Ovary (tissue), 7 donors: ENCODE measurements at regions not wholly inside any gene's neighbourhood (a gene's known extent, or its start where the extent isn't known, plus 50 kb on each side); places are given as distances from the start of the nearest gene placed in this dataset.

Experiments
- DNase-seq, 5 donors: peaks; one replicate each; pipeline ENCODE4 v3.0.0-alpha.2; 2019 to 2020
- H3K27ac ChIP-seq, 2 donors: fragments of 200-600 bp; one replicate each; pipeline versions ENCODE4 v1.5.1 to v1.8.0; 2019 to 2022
- H3K27me3 ChIP-seq: fragments of 200-600 bp; one replicate; pipeline ENCODE4 v1.8.0; 2022
- H3K36me3 ChIP-seq: fragments of 200-600 bp; sonication (generic); one replicate; pipeline ENCODE4 v1.5.1; 2019
- H3K4me1 ChIP-seq: one replicate; pipeline ENCODE4 v1.8.1; 2013; ENCODE audit warnings: mild to moderate bottlenecking, moderate library complexity; ENCODE audit not compliant: insufficient read depth
- H3K4me3 ChIP-seq: fragments of 200-600 bp; sonication (generic); one replicate; pipeline ENCODE4 v1.5.1; 2017
- H3K9me3 ChIP-seq, 2 donors: fragments of 200-600 bp in 1 of 2; sonication (generic) in 1 of 2; one replicate each; pipeline versions ENCODE4 v1.5.1 to v1.8.1; 2013 to 2019; ENCODE audit warnings: mild to moderate bottlenecking in 1 of 2, moderate library complexity in 1 of 2
- CTCF ChIP-seq, 3 donors: fragments of 450-650 bp in 2 of 3; fragments of 200-600 bp in 1 of 3; IDR thresholded peaks; one replicate each; pipeline versions ENCODE4 v1.5.1 to v1.8.0; 2016 to 2022; ENCODE audit warnings: antibody characterized with exemption in 3 of 3, mild to moderate bottlenecking in 1 of 3
- EP300 ChIP-seq: sonication (generic); formaldehyde crosslinking; IDR thresholded peaks from one replicate; pipeline ENCODE4 v1.6.1; 2017; ENCODE audit warnings: antibody characterized with exemption
- POLR2A ChIP-seq: fragments of 450-650 bp; IDR thresholded peaks from one replicate; pipeline ENCODE4 v1.6.1; 2017; ENCODE audit warnings: antibody characterized with exemption, mild to moderate bottlenecking, moderate library complexity
- WGBS, 3 donors: extraction: QIAGEN DNeasy Blood & Tissue Kit in 1 of 3; methylation state at CpG; one replicate each; pipeline versions ENCODE4 v1.1.5 to v1.1.7; 2013 to 2017; 5-methylcytosine and 5-hydroxymethylcytosine counted together
- intact Hi-C, 4 donors: fragments of 100-400 bp; cut with DNase I; formaldehyde crosslinking; loops; one replicate each; pipeline versions ENCODE4 v1.11.0 to v1.15.1; 2022 to 2023
- donor health status: DM: no; HTN: no; CAD: no; lungs with moderate emphysema.
- donor health status: DM: no; HTN: no; CAD: no.
- donor health status: Bipolar disorder and iron deficiency.
- donor health status: DM: no; HTN: no; CAD: no.
- donor health status: DM: yes; HTN: yes; CAD: no.

- Histone ChIP-seq H3K4me3 (no peak overlapping the region), H3K36me3 (no peaks in the 10 kb centered on the region), H3K27me3 (no peaks in the 10 kb centered on the region), H3K4me1 (no peaks in the 10 kb centered on the region), H3K9me3 (no peaks in the 10 kb centered on the region), H3K27ac (no peak overlapping the region)
- intact Hi-C loops = no loop called here
- no peak for DNase-seq
- TF ChIP-seq CTCF (IDR thresholded peaks at IDR 0.05) (no peak), EP300 (no peak), POLR2A (no peak)
- WGBS, 3 donors = 47 to 57% (median 52%) methylated on average over 12 of the region's 12 CpGs
Observed at GRCh38 chr2:234632527-234633391, 135.9 kb upstream of the ARL4C start.

DNA sequence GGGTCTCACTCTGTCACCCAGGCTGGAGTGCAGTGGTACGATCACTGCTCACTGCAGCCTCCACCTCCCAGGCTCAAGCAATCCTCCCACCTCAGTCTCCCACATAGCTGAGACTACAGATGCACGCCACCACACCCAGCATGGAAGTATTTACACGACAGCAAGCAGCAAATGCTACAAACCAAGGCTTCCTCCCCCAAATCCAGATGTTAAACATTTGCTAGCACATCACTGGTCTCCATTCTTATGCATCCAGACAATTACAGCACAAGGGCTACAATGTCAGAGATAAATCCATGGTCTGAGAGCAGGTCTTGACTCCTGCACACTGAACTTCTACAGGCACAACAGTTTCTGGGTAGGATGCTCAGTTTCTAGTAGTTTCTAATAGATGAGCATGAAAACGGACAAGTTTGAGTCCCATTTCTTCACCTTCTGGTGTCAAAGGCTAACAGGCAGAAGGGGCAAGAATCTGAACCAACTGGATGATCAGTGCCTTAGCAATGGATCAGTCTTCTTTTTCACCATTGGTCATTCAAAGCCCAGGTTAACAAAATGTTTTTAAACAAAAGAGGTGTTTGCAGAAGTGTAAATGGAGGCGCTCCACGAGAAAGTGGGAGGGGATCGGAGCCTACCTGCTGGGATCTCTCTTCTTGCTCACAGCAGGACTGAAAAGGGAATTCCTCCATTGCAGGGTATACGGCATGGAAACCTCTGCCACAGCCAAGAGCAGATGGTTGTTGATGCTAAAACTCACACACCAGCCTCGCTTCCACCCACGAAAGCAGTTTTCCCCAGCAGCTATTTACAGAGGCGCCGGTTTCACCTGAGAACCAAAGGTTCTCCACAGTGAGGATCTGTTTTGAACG, 135.0 kb upstream of the ARL4C start:
- intact Hi-C loops = no loop called here
- Histone ChIP-seq H3K27me3 (no peaks in the 10 kb centered on the region), H3K4me3 (no peak overlapping the region), H3K36me3 (no peaks in the 10 kb centered on the region), H3K9me3 (no peaks in the 10 kb centered on the region), H3K27ac (no peak overlapping the region), H3K4me1 (no peaks in the 10 kb centered on the region)
- DNase-seq = no peak
- TF ChIP-seq CTCF (IDR thresholded peaks at IDR 0.05) = no peak
- no peak for TF ChIP-seq EP300
- no peak for TF ChIP-seq POLR2A
- WGBS, 3 donors = 80 to 81% (median 80%) methylated on average over 13 of the region's 13 CpGs

DNA sequence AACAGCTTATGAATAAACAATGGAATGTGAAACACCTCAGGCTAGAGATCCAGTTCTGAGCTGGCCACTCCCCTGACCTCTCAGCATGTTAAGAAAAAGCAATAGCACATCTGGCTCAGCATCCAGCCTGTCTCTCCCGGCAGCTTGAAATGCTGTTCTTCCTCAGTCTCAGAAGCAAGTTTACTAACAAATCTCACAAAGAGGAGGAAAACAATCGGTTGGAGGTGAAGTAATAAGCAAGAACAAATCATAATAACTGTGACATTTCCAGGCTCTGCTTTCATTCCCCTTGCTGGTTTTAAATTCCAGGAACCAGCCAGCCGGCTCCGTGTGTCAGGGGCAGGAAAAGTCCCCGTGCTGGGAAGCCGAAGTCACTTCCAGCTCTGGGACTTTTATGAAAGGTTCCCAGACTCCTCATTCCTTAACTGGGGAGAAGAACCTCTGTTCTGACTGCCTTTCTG, 133.9 kb upstream of the ARL4C start:
- H3K36me3 ChIP-seq = no peaks in the 10 kb centered on the region
- H3K4me1 ChIP-seq = no peaks in the 10 kb centered on the region
- H3K4me3 ChIP-seq = no peak overlapping the region
- intact Hi-C loops = no loop called here
- H3K27me3 ChIP-seq = no peaks in the 10 kb centered on the region
- H3K27ac ChIP-seq = no peak overlapping the region
- no peak for TF ChIP-seq CTCF (IDR thresholded peaks at IDR 0.05)
- TF ChIP-seq EP300 = no peak
- no peak for TF ChIP-seq POLR2A
- no peaks in the 10 kb centered on the region for H3K9me3 ChIP-seq
- no peak for DNase-seq
- 15 to 30% (median 18%) methylated on average over 6 of the region's 6 CpGs for WGBS, 3 donors

GRCh38 chr2:234629596-234629995, 132.7 kb upstream of the ARL4C start:
- TF ChIP-seq CTCF (IDR thresholded peaks at IDR 0.05) (no peak), EP300 (no peak), POLR2A (no peak)
- WGBS, 3 donors = 65 to 70% (median 69%) methylated on average over 3 of the region's 3 CpGs
- intact Hi-C loops = no loop called here

More at GRCh38 chr2:234629596-234629995, 132.7 kb upstream of the ARL4C start:
- Histone ChIP-seq H3K4me3 (no peak overlapping the region), H3K27me3 (no peaks in the 10 kb centered on the region), H3K36me3 (no peaks in the 10 kb centered on the region), H3K9me3 (no peaks in the 10 kb centered on the region), H3K27ac (no peak overlapping the region), H3K4me1 (no peaks in the 10 kb centered on the region)
- no peak for DNase-seq
